Left lung (tissue), 4 donors: ENCODE measurements at regions not wholly inside any gene's neighbourhood (a gene's known extent, or its start where the extent isn't known, plus 50 kb on each side); places are given as distances from the start of the nearest gene placed in this dataset.

ENCODE experiments used
- ATAC-seq: fragments of 200-7000 bp; cut with Tn5 transposase; one replicate; pipeline ENCODE4 v1.9.1; 2020; ENCODE audit warnings: moderate library complexity
- DNase-seq, 4 donors: peaks; one replicate each; pipeline ENCODE4 v3.0.0-alpha.2; 2013 to 2020
- H3K27ac ChIP-seq, 2 donors: fragments of 200-600 bp; sonication (generic) in 1 of 2; one replicate each; pipeline versions ENCODE4 v1.5.0 to v1.8.0; 2020 to 2021
- H3K27me3 ChIP-seq, 2 donors: fragments of 200-600 bp; sonication (generic) in 1 of 2; one replicate each; pipeline versions ENCODE4 v1.5.0 to v1.8.0; 2020 to 2021
- H3K36me3 ChIP-seq, 2 donors: fragments of 200-600 bp; sonication (generic) in 1 of 2; one replicate each; pipeline versions ENCODE4 v1.5.0 to v1.8.0; 2020 to 2021
- H3K4me1 ChIP-seq, 2 donors: fragments of 200-600 bp; one replicate each; pipeline ENCODE4 v1.8.0; 2021
- H3K4me3 ChIP-seq, 2 donors: fragments of 200-600 bp; sonication (generic) in 1 of 2; one replicate each; pipeline versions ENCODE4 v1.5.0 to v1.8.0; 2020 to 2021; ENCODE audit warnings: mild to moderate bottlenecking in 1 of 2
- H3K9me3 ChIP-seq, 2 donors: fragments of 200-600 bp; sonication (generic) in 1 of 2; one replicate each; pipeline versions ENCODE4 v1.5.0 to v1.8.0; 2020 to 2021
- CTCF ChIP-seq, 2 donors: fragments of 200-600 bp; sonication (generic) in 1 of 2; IDR thresholded peaks; one replicate each; pipeline versions ENCODE4 v1.5.0 to v1.8.0; 2021; ENCODE audit warnings: antibody characterized with exemption in 2 of 2
- intact Hi-C, 2 donors: fragments of 100-400 bp; cut with DNase I; formaldehyde crosslinking; loops; one replicate each; pipeline versions ENCODE4 v1.11.2 to v1.14.2; 2022
- donor health status: DM: no; HTN: yes; CAD: no.
- donor health status: DM: no; HTN: no; CAD: no.

GRCh38 chr9:108419379-108419778 is 436.4 kb downstream of the ACTL7B start:
- H3K27me3 ChIP-seq = no peaks in the 10 kb centered on the region
- no peaks in the 10 kb centered on the region for H3K9me3 ChIP-seq
- ATAC-seq (no peak), DNase-seq (no peak)
- no peak overlapping the region for H3K27ac ChIP-seq
- H3K4me3 ChIP-seq = no peak overlapping the region
- no peaks in the 10 kb centered on the region for H3K4me1 ChIP-seq
- intact Hi-C loops = no loop called here
- TF ChIP-seq CTCF (IDR thresholded peaks at IDR 0.05) = no peak
- H3K36me3 ChIP-seq = no peaks in the 10 kb centered on the region

GRCh38 chr9:108417726-108418125 is 438.1 kb downstream of the ACTL7B start:
- Histone ChIP-seq H3K27ac (no peak overlapping the region), H3K36me3 (no peaks in the 10 kb centered on the region), H3K4me1 (no peaks in the 10 kb centered on the region), H3K4me3 (no peak overlapping the region), H3K9me3 (no peaks in the 10 kb centered on the region), H3K27me3 (no peaks in the 10 kb centered on the region)
- DNase-seq (no peak), ATAC-seq (no peak)
- no peak for TF ChIP-seq CTCF (IDR thresholded peaks at IDR 0.05)
- intact Hi-C loops = no loop called here

DNA sequence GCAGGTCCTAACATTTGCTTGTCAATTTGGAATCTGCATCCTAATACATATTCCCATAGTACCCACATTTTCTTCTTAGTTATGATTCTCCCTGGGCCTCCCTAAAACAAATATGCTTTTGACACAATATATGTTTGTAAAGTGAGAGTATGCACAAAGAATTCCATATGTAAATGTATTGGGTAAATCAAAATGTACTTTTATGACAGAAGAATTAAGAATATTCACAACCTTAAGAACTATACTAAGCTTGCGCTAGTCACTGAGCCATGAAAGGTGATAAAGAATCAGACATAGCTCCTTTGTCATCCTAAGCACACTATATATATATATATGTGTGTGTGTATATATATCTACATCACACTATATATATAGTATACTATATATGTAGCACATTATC is 438.5 kb downstream of the ACTL7B start:
- H3K4me1 ChIP-seq = no peaks in the 10 kb centered on the region
- no peaks in the 10 kb centered on the region for H3K9me3 ChIP-seq
- no peak overlapping the region for H3K27ac ChIP-seq
- no peak overlapping the region for H3K4me3 ChIP-seq
- intact Hi-C loops = no loop called here
- no peaks in the 10 kb centered on the region for H3K27me3 ChIP-seq
- no peak for TF ChIP-seq CTCF (IDR thresholded peaks at IDR 0.05)
- H3K36me3 ChIP-seq = no peaks in the 10 kb centered on the region
- no peak for ATAC-seq
- DNase-seq = no peak

DNA sequence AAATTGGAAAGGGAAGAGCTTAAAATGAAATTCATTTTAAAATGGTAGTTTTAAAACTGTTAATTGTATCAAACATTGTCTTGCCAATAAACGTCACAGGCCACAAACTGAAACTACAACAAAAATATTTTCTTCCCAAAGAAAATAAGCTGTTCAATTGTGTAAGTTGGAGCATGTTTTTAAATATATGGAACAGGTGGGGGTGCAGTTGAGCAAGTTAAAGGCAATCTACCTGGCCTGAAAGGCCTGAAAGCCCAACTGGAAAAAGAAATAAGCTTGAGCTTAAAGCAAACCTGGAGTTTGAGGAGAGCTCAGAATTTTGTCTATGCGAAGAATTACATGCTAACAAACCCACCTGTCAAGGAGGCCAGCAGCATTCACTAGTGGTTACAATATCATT is 439.5 kb downstream of the ACTL7B start:
- Histone ChIP-seq H3K36me3 (no peaks in the 10 kb centered on the region), H3K27ac (no peak overlapping the region), H3K4me1 (no peaks in the 10 kb centered on the region), H3K9me3 (no peaks in the 10 kb centered on the region), H3K4me3 (no peak overlapping the region), H3K27me3 (no peaks in the 10 kb centered on the region)
- ATAC-seq (no peak), DNase-seq (no peak)
- intact Hi-C loops = no loop called here
- no peak for TF ChIP-seq CTCF (IDR thresholded peaks at IDR 0.05)

GRCh38 chr9:108413809-108414208 is 442.0 kb downstream of the ACTL7B start:
- no peaks in the 10 kb centered on the region for H3K27me3 ChIP-seq
- DNase-seq = no peak
- intact Hi-C loops = no loop called here
- TF ChIP-seq CTCF (IDR thresholded peaks at IDR 0.05) = no peak
- H3K27ac ChIP-seq = no peak overlapping the region
- H3K4me1 ChIP-seq = no peaks in the 10 kb centered on the region
- H3K36me3 ChIP-seq = no peaks in the 10 kb centered on the region
- ATAC-seq = no peak
- no peak overlapping the region for H3K4me3 ChIP-seq
- H3K9me3 ChIP-seq = no peaks in the 10 kb centered on the region
